GM19452 (cell line): ENCODE measurements at regions not wholly inside any gene's neighbourhood (a gene's known extent, or its start where the extent isn't known, plus 50 kb on each side); places are given as distances from the start of the nearest gene placed in this dataset.
A peak's percentile ranks its signal among the peaks of the same experiment; 100 is the strongest.

Experiments used
- ATAC-seq: cut with Tn5 transposase; IDR thresholded peaks from one replicate; pipeline ENCODE4 v1.9.1; 2021; ENCODE audit not compliant: unreplicated experiment

DNA sequence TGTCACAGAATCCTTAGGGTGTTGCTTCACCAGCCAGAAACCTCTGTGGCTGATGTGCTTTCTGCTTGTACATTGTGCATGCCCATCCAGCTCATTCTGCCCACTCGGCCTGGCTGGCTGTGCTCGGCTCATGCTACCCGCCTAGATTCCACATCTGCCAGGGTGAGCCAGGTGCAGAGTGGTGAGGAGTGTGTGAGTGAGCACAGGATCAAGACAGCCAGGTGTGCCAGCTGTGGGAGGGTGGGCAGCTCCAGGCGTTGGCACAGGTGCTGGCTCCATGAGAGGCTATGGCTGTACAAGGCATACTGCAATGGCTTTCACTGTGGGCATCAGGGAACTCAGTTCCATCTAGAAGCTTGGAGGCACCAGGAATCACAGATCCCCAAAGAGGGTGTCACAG is 1321.8 kb upstream of the CRIM1 start:
- no peak for ATAC-seq

GRCh38 chr2:35023545-35023944 is 1332.0 kb upstream of the CRIM1 start:
- ATAC-seq, result no peak

GRCh38 chr2:35000453-35000852 is 1355.1 kb upstream of the CRIM1 start:
- no peak for ATAC-seq

- no peak for ATAC-seq
These were observed 1356.8 kb upstream of the CRIM1 start for GRCh38 chr2:34998741-34999140.

- no peak for ATAC-seq
These were observed 1357.8 kb upstream of the CRIM1 start for GRCh38 chr2:34997779-34998178.

DNA sequence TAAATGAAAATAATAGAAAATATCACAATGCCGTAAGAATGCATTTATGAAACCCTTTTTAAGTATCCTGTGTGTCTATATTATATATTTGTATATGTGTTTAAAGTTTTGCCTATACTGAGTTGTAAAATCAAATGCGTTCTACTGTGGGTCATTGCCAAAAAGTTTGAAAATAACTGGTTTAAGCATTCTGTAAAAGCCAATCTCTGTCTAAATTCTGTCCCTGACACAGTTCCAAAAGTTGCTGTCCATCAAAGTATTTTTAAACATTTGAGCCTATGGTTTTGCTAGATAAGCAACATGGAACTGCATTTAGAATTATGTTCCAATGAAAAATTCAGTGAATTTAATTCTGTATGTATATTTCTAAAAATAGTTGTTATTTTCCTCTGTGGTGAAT is 1360.4 kb upstream of the CRIM1 start:
- ATAC-seq, result no peak

GRCh38 chr2:34991508-34992274 is 1363.9 kb upstream of the CRIM1 start:
- no peak for ATAC-seq

DNA sequence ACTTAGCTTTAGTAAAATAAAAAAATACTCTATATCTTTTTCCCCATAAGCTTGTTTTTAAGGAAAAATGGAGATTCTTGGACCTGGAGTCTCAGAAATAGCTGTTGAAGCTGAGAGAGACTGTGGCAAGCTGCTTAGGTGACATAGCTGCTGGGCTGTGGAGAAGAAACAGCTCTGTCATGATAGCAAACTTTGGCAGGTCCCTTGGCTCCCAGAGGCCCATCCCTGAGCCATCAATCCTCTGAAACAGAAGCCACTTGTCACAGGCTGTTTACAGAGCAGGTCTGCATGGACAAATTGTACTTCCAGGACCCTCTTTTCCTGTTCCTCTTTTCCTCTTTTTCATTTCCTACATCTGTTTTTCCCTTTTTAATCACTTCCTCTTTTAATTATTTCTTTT is 1370.1 kb upstream of the CRIM1 start:
- ATAC-seq, result no peak

DNA sequence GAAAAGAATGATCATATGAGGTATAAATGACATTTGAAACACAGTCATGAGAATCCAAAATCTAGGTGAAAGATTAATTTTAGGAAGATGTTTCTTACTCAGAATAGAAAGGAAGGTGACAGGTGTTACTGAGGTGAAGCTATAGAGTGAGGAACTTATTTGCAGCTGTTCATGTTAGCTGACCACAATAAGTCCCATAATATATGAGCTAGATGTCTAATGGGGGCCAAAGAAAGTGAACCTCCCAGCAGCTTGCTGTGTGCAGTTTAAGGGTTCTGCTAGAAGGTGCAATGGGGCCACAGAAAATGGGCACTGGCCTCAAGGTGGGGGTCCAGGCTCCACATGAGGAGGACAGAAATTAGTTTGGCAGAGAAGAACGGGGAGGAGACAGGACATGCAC is 1374.9 kb upstream of the CRIM1 start:
- ATAC-seq, result no peak

- no peak for ATAC-seq
These were observed 1376.4 kb upstream of the CRIM1 start for GRCh38 chr2:34979148-34979547.

DNA sequence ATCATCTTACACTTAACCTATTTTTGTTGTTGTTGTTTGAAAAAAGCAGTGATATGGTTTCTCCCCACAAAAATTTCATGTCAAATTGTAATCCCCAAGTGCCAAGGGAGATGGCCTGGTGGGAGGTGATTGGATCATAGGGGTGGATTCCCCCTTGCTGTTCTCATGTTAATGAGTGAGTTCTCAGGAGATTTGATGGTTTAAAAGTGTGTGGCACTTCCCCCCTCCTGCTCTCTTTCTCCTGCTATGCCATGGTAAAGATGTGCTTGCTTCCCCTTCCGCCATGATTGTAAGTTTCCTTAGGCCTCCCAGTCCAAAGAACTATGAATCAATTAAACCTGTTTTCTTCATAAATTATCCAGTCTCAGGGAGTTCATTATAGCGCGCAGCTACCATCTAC is 1362.7 kb upstream of the FAM98A start:
- no peak for ATAC-seq

DNA sequence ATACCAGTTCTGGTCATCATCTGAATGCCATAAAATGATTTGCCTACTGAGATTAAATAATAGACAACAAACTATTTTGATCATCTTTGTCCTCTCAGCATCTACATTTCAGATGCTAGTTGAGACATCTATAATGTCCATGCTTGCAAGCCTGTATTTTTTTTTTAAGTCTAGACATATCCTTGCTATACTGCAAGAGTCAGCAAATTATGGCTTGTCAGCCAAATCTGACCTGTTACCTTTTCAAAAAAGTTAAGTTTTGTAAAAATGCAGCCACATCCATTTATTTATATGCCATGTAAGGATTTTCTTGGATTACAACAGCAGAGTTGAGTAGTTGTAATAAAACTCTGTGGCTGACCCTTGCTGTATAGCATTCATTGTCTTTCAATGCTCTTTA is 1355.7 kb upstream of the FAM98A start:
- no peak for ATAC-seq

DNA sequence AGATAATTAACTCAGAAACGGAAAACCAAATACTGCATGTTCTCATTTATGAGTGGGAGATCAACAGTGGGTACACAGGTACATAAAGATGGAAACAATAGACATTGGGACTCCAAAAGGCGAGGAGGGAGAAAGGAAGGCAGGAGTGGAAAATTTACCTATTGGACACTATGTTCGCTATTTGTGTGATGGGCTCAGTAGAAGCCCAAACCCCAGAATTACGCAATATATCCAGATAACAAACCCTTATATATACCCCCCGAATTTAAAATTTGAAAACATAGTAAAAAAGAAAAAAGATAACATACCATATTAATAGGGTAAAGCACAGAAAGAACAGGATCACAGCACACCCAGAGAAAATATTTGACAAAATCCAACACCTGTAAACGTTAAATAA is 1351.7 kb upstream of the FAM98A start:
- ATAC-seq, result no peak

DNA sequence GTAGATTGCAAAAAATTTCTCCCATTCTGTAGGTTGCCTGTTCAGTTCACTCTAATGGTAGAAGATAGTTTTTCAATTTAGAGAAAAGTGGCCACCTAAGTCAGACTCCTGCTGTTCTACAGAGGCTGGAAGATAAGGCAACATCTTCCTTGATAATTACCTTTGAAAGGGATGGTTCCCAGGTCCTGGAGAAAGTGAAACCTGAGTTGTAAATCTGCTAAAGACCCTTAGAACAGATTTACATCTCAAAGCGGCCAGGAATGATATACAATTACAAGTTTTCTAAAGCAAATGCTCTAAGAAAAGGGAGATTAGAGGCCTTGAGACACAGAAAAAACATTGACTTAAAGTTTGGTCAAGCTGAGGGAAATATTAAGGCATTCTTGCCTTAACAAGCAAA is 1350.2 kb upstream of the FAM98A start:
- ATAC-seq, result no peak

- no peak for ATAC-seq
These were observed 1337.0 kb upstream of the FAM98A start for GRCh38 chr2:34936089-34936488.

- ATAC-seq, result peak; percentile 91
These were observed 1313.0 kb upstream of the FAM98A start for GRCh38 chr2:34912084-34912483.

DNA sequence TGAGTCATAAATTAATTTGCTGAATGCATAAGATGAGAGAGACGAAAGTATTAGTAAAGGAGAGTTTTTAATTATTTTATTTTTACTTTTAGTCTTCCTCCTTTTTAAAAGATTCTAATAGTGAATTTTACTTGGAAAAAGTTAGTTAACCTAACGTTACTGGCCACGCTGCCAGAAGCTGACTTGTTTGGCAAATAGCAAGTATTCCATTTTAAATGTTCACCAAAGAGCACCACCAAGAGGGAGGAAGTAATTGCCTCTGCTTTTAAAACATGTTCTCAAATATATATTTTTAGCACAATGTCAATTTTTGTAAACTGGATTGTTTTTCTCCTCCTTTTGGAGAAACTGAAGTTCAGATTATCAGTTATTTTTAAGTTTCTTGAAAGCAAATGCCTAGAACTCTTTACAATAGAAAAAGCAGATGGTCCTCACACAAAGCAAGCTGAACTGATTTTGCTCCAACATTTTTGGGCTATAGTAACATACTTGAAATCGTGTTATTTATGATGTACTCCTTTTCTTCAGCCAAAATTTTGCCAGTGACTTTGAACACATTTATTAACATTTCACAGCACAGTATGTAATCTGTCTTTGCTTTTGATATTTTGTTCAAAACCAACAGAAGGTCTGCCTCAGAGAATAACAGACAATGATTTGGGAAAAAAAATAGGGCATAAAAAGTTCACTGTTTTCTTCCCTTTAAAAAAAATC is 1311.0 kb upstream of the FAM98A start:
- ATAC-seq, result no peak

DNA sequence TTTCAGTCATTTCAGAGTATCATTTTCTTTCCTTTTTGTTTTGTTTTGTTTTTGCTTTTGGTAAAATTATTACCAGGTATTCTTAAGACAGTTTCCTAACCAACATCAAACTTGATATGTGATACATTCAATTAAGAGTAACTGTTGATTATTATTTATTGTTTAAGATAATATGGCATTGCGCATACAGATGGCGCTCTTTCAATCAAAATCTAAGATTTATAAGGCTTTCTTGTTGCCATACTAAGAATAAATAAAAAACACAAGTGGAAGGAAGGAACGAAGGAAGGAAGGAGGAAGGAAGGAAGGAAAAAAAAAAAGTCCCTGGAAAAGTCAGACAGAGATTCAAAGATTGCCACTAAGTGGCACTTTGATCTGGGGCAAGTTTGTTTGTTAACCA is 1308.7 kb upstream of the FAM98A start:
- ATAC-seq, result no peak

GRCh38 chr2:34901739-34902138 is 1302.6 kb upstream of the FAM98A start:
- no peak for ATAC-seq

DNA sequence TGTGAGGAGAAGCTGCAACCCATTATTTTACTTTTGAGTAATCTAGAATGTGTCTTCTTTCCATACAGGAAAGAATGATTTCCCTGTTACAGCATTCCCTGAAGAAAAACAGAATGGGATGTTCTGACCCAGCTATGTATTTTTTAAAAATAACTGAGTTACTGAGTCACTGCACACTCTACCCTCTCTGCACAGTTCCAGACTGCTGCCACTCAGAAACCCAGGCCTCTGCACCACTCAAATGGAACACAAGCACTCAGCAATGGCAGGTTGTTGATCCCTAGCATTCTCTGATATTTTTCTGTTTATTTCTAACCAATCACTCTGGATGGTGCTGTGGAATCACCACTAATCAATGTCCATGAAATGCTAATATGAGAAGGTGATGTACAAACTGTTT is 1300.0 kb upstream of the FAM98A start:
- no peak for ATAC-seq

- ATAC-seq, result no peak
These were observed 1293.7 kb upstream of the FAM98A start for GRCh38 chr2:34892766-34893165.

- no peak for ATAC-seq
These were observed 1293.2 kb upstream of the FAM98A start for GRCh38 chr2:34892256-34892655.
